ENCODE measurements at regions not wholly inside any gene's neighbourhood (a gene's known extent, or its start where the extent isn't known, plus 50 kb on each side); places are given as distances from the start of the nearest gene placed in this dataset.

DNA sequence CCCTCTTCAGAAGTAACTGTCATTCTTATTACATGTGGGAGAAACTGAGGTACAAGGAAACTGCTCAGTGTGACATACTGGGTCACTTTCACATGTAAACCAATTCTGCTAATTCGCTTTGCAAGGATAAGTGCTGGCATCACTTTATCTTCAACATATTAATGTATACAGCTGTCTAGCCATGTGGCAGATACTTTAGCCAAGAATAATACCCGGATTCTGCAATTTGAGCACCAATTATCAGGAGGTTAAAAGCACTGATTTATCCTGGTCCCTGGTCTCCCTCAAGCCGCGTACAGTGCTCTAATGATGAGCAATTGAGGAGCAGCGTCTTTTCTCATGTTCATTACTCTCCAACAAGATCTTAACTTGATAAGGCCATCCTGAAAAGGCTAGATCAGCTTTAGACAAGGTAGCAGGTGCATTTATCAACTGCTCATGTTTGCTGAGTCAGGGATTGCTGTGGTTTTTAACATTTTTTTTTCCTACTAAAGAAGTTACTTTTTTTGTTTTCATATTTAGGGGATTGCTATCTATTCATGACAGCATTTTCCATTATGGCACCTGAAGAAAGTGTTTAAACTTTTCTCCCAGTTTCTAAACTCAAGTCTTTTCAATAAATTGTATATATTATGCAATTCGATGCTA is 1066.3 kb upstream of the MAP3K7 start:
- TF ChIP-seq CTCF (IDR thresholded peaks at IDR 0.05) (no peak), POLR2A (IDR thresholded peaks at IDR 0.05) (no peak)
